Kidney capillary endothelial cell (primary cell): ENCODE measurements at regions not wholly inside any gene's neighbourhood (a gene's known extent, or its start where the extent isn't known, plus 50 kb on each side); places are given as distances from the start of the nearest gene placed in this dataset.

ENCODE experiments used
- DNase-seq: peaks from one replicate; pipeline ENCODE4 v3.0.0-alpha.2; 2018; ENCODE audit warnings: low spot score

- peak; percentile 86 for DNase-seq
Measured at GRCh38 chr14:22699801-22700564, 55.8 kb upstream of the OR6J1 start.

GRCh38 chr14:22713631-22713950 lies 52.9 kb upstream of the OXA1L start:
- DNase-seq: no peak

GRCh38 chr14:22715186-22715812 lies 51.2 kb upstream of the OXA1L start:
- no peak for DNase-seq

- DNase-seq: no peak
Measured at GRCh38 chr14:22715890-22716289, 50.6 kb upstream of the OXA1L start.
